NCI-H526 treated with DMSO at 0.1 percent for 48 hours (cell line): ENCODE measurements at regions not wholly inside any gene's neighbourhood (a gene's known extent, or its start where the extent isn't known, plus 50 kb on each side); places are given as distances from the start of the nearest gene placed in this dataset.
"Not testable (repeated sequence)": the region's sequence is repeated elsewhere in the genome, so short reads cannot be mapped to it uniquely, and the experiment has no call there.

Experiments
- DNase-seq: peaks from one replicate; lab custom pipeline; 2025; lab: John Stamatoyannopoulos, UW

- DNase-seq: no peak
Measured at GRCh38 chr12:131313635-131314034, 359.9 kb downstream of the ADGRD1 start.

DNA sequence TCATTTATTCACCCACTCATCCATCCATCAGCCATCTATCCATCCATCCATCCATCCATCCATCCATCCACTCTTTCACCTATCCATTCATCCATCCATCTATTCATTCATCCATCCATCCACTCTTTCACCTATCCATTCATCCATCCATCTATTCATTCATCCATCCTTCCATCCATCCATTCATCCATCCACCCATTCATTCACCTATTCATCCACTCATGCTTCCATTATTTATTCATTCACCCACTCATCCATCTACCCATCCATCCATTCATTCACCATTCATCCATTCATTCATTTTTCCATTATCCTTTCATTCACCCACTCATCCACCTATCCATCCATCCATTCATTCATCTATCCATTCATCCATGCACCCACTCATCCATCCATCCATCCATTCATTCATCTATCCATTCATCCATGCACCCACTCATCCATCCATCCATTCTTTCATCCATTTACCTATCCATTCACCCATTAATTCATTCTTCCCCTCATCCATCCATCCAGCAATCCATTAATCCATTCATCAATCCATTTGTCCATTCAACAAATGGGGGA, 360.9 kb downstream of the ADGRD1 start:
- DNase-seq: no peak

GRCh38 chr12:131315601-131316000, 361.9 kb downstream of the ADGRD1 start:
- no peak for DNase-seq

DNA sequence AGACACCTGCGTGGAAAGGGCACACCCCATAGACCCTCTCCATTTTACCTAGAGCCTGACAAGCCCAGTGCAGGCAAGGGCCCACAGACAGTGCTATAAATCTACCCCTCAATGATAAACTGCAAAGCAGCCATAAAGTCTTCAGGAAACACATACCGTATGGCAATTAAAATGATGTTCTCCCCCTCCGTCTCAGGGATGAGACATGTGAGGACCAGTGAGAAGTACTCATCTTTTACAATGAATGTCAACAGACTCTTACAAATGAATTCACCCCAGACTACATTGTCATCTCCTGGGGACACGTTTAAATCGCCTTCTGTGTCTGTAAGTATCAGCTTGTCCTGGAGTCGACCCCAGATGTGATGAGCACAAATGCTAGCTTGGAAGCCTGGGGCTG, 362.7 kb downstream of the ADGRD1 start:
- no peak for DNase-seq

- DNase-seq: no peak
Measured at GRCh38 chr12:131318045-131318685, 364.5 kb downstream of the ADGRD1 start.

DNA sequence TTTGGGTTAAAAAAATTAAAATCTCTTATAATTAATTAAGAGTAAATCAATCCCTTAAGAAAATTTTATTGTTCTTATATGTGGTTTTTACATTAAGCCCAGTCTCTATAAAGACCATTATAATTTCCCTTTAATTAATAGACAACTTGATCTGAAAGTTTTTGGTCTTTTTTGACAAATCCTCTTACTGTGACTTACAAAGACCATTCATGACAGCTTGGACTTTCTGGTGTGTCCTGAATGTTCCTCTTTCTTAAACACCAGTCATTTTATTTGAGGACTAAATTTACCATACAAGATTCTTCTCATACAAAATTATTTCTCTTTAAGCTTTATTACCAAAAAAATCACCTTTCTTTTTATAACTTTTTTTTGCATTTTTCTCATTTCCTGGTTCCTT, 368.3 kb downstream of the ADGRD1 start:
- no peak for DNase-seq

DNA sequence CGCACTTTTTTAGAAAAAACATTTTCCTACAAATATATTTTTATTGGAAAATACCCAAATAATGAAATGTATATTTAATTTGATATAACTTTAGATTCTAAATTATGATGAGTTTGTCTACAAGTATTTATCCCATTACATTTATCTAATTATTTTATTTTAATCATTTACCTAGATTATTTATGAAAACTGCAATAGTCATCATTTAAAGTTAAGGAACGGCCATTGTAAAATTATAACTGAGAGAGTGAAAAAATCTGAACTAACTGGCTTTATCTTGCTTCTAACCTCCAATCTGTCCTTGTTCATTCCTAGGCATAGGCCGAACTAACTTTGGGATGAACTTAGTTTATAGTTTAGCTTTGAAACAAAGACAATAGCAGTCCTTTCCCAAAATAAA, 368.8 kb downstream of the ADGRD1 start:
- not testable (repeated sequence) for DNase-seq

DNA sequence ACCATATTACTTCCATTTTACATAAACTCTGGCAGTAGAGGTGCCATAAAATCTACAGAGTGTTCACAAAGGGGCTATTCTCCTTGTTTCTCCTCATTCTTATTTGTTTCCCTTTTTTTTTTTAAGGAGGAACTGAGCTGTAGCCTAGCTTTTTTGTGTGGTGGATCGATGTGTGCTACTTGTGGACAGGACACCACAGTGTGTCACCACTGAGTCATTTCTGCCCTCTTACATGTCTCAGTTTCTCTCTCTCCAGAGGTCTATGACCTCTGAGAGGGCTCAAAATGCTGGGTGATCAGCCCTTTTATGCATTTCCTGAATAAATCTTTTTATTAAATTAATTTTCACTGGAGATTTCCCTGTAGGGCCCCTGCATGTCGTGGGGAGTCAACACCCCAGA, 370.2 kb downstream of the ADGRD1 start:
- DNase-seq: no peak

DNA sequence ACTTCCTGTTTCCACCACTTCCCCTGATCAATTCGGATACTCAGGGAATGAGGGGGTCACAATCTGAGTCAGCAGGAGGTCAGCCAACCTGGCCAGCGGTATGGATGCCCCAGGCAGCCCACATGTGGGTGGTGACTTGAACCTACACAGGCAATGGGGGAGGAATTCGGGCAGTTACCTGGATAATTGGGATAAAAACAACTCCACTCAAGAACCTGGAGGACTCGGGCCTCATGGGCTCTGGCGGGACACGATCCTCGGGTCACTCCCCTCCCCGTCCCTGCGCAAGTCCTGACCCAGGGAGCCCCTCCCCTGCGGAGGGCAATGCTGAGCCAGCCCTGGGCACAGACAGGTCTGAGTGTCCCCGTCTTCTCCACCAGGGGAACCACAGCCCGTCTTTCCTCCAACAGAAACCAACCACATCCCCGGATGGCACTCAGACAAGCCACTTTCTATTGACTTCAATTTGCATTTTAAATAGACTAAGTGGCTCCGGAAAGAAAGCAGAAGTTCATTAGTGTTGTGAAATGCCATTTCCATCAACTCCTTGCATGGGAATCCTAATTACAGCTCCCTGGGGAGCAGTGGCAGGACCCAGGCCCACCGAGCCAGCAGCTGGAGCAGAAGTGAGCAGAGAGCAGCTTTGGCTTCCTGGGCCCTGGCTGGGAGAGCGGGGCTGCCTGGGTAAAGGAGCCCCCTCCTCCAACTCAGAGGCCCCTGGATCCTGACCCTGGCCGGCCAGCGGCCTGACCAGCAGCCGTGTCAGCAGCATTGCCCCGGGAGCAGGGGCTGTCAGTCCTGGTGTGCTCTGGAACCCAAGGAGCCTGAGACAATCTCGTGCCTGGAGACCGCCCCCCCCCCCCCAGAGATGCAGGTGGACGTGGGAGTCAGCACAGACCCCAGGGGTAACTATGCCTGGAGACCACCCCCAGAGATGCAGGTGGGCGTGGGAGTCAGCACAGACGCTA, 374.1 kb downstream of the ADGRD1 start:
- peak; percentile 93 for DNase-seq

DNA sequence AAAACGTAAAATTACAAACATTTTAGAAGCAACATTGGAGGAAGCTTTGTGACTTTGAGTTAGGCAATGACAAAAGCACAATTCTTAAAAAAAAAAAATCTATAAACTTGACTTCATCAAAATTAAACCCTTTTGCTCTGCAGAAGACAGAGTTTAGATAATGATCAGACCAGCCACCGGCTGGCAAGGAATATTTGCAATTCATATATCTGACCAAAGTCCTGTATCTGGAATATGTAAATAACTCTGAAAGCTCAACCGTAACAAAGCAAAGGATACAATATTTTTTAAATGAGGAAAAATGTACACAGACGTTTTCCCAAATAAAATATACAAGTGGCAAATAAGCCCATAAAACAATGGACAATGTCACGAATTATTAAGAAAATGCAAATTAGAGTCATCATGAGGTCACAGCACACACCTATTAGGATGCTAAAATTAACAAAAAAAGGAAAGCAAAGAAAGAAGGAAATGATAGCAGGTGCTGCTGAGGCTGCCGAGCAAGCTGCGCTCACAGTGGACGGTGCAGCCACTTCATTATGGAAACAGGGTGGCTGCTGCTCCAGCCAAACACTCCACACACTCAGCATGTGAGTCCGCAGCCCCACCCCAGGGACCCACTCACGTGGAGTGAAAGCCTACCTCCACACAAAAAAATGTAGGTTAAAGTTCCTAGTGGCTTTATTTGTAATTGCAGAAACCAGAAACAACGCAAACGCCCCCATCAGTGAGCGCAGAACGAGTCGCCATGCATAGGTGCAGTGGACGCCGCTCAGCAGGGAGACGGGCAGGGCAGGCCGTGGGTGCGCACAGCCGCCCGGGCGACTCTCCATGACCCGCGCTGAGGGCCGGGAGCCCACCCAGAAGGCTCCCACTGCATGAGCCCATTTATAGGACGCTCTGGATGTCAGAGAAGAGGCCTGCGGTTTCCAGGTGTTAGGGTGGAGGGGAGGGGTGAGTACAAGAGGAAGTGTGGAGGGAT, 375.4 kb downstream of the ADGRD1 start:
- peak; percentile 93 for DNase-seq

DNA sequence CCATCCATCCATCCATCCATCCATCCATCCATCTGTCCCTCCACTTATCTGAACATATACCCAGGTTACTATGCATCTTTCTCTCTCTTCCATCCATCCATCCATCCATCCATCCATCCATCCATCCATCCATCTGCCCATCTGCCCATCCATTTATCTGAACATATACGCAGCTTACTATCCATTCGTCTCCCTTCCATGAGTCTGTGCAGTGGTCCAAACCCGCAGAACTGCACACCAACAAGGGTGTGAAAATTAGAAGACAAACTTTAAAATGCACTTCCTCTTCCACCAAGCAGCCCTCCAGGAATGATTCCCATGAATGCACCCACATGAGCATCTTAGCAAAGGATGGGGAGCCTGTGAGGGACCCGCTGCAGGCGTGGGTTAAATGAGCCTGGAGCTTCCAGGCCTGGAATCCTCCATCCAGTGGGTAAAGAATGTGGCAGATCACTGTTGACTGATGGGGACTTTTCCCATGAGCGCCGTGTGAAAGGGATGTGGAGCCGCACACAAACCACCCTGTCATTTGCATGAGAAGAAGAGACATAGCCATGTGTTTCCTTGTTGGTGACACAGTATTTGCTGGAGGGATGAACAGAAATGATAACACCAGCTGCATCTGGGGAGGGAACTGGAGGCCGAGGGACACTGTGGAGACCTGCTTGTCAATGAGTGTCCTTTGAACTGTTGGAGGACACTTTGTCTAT, 376.6 kb downstream of the ADGRD1 start:
- DNase-seq: peak; percentile 69

DNA sequence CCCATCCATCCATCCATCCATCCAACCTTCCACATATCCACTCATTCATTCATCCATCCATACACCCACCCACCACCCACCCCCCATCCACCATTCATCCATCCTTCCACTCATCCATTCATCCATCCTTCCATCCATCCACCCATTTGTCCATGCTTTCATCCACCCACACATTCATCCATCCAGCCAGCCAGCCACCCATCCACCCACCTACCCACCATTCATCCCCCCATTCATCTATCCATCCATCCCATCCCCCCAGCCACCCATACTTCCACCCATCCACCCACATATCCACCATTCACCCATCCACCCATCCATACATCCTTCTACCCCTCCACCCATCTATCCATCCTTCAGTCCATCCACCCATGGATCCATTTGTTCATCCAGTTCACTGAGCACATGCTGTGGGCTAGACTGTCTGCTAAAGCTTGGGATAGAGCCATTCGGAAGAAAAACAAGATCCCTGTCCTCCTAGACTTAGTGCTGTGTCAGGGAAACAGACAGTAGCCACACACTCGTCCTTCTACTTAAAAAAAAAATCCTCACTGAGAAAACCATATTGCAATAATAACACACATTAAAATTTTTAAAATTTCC, 377.5 kb downstream of the ADGRD1 start:
- no peak for DNase-seq

DNA sequence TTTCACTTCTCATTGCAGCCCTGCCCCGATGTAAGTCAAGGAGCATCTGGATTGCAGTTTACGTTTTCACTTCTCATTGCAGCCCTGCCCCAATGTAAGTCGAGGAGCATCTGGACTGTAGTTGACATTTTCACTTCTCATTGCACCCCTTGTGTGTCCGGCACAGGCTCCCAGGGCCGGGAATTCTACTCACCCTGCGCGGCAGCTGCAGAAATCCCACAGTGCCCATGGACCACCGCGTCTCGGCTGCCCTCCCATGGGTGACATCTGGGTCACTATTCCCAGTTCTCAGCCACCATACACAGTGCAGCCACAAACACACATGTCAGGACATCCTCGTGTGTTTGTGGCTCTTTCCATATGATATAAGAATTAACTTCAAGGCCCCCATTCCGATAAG, 378.5 kb downstream of the ADGRD1 start:
- DNase-seq: no peak

DNA sequence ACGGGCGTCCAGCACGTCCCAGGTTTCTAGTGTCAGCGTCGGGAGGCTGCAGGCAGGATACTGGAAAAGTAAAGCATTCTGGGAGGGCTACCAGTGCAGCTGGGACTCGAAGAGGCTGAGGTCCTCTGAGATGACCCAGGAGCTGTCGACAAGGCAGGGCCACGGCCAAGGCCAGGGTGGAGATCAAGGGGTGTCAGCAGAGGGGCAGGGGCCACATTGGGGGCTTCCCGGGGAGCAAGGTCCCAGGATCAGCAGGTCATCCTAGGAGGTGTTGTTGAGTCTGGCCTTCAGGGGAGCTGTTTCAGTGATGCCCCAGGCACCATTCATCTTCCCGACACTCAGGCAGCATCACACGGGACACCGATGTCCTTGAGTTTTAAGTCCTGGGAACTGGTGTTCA, 377.8 kb upstream of the SFSWAP start:
- DNase-seq: no peak

- no peak for DNase-seq
Measured at GRCh38 chr12:131333621-131334440, 377.1 kb upstream of the SFSWAP start.

DNA sequence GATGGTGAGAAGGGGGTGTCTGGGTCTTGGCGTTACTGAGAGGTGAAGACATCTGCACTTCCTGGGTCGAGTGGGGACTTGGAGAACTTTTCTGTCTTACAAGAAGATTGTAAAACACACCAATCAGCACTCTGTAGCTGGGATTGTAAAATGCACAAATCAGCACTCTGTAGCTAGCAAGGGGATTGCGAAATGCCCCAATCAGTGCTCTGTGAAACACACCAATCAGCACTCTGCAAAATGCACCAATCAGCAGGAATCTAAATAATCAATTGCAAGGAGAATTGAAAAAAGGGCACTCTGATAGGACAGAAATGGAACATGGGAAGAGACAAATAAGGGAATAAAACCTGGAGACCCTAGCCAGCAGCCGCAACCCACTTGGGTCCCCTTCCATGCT, 376.1 kb upstream of the SFSWAP start:
- no peak for DNase-seq

DNA sequence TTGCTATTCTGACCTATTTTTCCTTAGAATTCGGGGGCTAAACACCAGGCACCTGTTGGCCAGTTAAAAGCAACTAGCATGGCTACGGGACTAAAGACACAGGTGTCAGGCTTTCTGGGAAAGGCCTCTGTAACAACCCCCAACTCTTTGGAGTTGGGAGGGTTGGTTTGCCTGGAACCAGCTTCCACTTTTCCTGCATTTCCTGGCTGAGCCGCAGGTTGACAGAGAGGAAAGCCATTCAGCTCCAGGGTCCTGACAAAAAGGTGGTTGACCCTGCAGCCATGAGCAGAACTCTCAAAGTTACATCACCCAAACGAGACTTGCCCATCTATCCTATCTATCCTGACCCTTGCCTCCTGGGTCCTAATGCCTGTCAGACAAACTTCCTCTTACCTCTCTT, 375.4 kb upstream of the SFSWAP start:
- no peak for DNase-seq

DNA sequence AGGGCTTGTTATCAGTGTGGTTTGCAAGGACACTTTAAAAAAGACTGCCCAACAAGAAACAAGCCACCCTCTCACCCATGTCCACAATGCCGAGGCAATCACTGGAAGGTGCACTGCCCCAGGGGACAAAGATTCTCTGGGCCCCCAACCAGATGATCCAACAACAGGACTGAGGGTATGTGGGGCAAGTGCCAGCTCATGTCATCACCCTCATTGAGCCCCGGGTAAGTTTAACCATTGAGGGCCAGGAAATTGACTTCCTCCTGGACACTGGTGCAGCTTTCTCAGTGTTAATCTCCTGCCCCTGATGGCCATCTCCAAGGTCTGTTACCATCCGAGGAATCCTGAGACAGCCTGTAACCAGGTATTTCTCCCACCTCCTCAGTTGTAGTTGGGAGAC, 373.0 kb upstream of the SFSWAP start:
- not testable (repeated sequence) for DNase-seq

- no peak for DNase-seq
Measured at GRCh38 chr12:131340616-131341210, 370.2 kb upstream of the SFSWAP start.
